GM12878 (cell line): ENCODE measurements at regions not wholly inside any gene's neighbourhood (a gene's known extent, or its start where the extent isn't known, plus 50 kb on each side); places are given as distances from the start of the nearest gene placed in this dataset.

ENCODE experiments used
- ATAC-seq: fragments of 200-7000 bp; cut with Tn5 transposase; 3 replicates; pipeline ENCODE4 v1.9.1; 2020; ENCODE audit warnings: mild to moderate bottlenecking, moderate library complexity
- BruUV-seq: library from RNA; stranded (reverse); fragments of 400-500 nt; replicated peaks from 2 replicates; lab custom pipeline; 2021; lab: Mats Ljungman, UMichigan
- CTCF ChIA-PET: fragments of 300-600 bp; sonication (Branson Sonifier 250); formaldehyde crosslinking; extraction: SDS; loops from one replicate; lab custom pipeline; 2021; ENCODE audit warnings: inconsistent platforms; lab: Yijun Ruan, JAX
- POLR2A ChIA-PET: fragments of 350-600 bp; formaldehyde crosslinking; extraction: SDS; loops from one replicate; lab custom pipeline; 2021; ENCODE audit warnings: inconsistent platforms; lab: Charles Lee
- RAD21 ChIA-PET: fragments of 300-600 bp; sonication (Branson Sonifier 250); formaldehyde crosslinking; loops from one replicate; lab custom pipeline; 2023; ENCODE audit warnings: antibody characterized with exemption; ENCODE audit not compliant: unreplicated experiment; lab: Charles Lee
- SMC1A ChIA-PET: fragments of 300-600 bp; sonication (Branson Sonifier 250); formaldehyde crosslinking; loops from one replicate; lab custom pipeline; 2023; ENCODE audit not compliant: unreplicated experiment, uncharacterized antibody; lab: Charles Lee
- DNase-seq: peaks from one replicate; pipeline ENCODE4 v3.0.0-alpha.2; 2011; ENCODE audit warnings: low read depth, low spot score
- FAIRE-seq: peaks from 3 replicates; lab custom pipeline; 2011; peaks lifted over from hg19 to GRCh38; lab: Jason Lieb, UNC
- H2AFZ ChIP-seq: 2 replicates; pipeline ENCODE4 v1.6.0; 2011; ENCODE audit warnings: low read depth, low read length, control low read depth; ENCODE audit not compliant: control insufficient read depth
- H3K27ac ChIP-seq: 2 replicates; pipeline ENCODE4 v1.5.1; 2011; ENCODE audit warnings: control low read depth; ENCODE audit not compliant: control insufficient read depth, insufficient read depth
- H3K27me3 ChIP-seq, 2 experiments: replicated peaks in 1 of 2; 2 replicates each; pipeline versions ENCODE4 v1.6.0 to v1.6.1; 2011; ENCODE audit warnings: low read length in 1 of 2; ENCODE audit not compliant: control insufficient read depth in 2 of 2, insufficient read depth in 2 of 2
- H3K36me3 ChIP-seq, 2 experiments: 2 replicates each; pipeline ENCODE4 v1.5.1; 2011; ENCODE audit warnings: low read length in 1 of 2; ENCODE audit not compliant: control insufficient read depth in 2 of 2, insufficient read depth in 2 of 2
- H3K4me1 ChIP-seq: 2 replicates; pipeline ENCODE4 v1.6.1; 2011; ENCODE audit warnings: mild to moderate bottlenecking, low read length, moderate library complexity, mixed read lengths; ENCODE audit not compliant: control insufficient read depth, insufficient read depth
- H3K4me2 ChIP-seq: 2 replicates; pipeline ENCODE4 v1.6.0; 2011; ENCODE audit warnings: control low read depth; ENCODE audit not compliant: control insufficient read depth, insufficient read depth
- H3K4me3 ChIP-seq: fragments of 200-600 bp; sonication (generic); 2 replicates; pipeline ENCODE4 v1.5.1; 2016
- H3K79me2 ChIP-seq: 2 replicates; pipeline ENCODE4 v1.6.0; 2011; ENCODE audit warnings: low read length; ENCODE audit not compliant: control insufficient read depth, insufficient read depth
- H3K9ac ChIP-seq: 2 replicates; pipeline ENCODE4 v1.8.0; 2011; ENCODE audit warnings: low read length, control low read depth, mixed read lengths; ENCODE audit not compliant: control insufficient read depth, insufficient read depth
- H3K9me3 ChIP-seq: replicated peaks from 3 replicates; pipeline ENCODE4 v1.5.1; 2011; ENCODE audit warnings: mild to moderate bottlenecking, low read length; ENCODE audit not compliant: control insufficient read depth, insufficient read depth
- H4K20me1 ChIP-seq: 2 replicates; pipeline ENCODE4 v1.6.0; 2011; ENCODE audit not compliant: control insufficient read depth, insufficient read depth
- ATF3 ChIP-seq: IDR thresholded peaks from 2 replicates; pipeline ENCODE4 v1.6.1; 2011; ENCODE audit warnings: low read depth, mild to moderate bottlenecking, low read length, moderate library complexity, borderline replicate concordance; ENCODE audit errors: extremely low read depth
- ESRRA ChIP-seq: IDR thresholded peaks from 2 replicates; pipeline ENCODE4 v1.6.1; 2012; ENCODE audit warnings: mild to moderate bottlenecking, low read length, improper control_type of control experiment
- FOS ChIP-seq: IDR thresholded peaks from 3 replicates; pipeline ENCODE4 v1.6.1; 2011; ENCODE audit warnings: borderline replicate concordance; ENCODE audit not compliant: insufficient read length; ENCODE audit errors: extremely low read depth
- FOXM1 ChIP-seq: IDR thresholded peaks from 2 replicates; pipeline ENCODE4 v1.6.1; 2012; ENCODE audit warnings: low read depth, mild to moderate bottlenecking, inconsistent platforms, low read length, moderate library complexity
- LARP7 ChIP-seq: fragments of 450-650 bp; IDR thresholded peaks from 2 replicates; pipeline ENCODE4 v1.6.1; 2017; ENCODE audit warnings: mild to moderate bottlenecking
- MAX ChIP-seq: IDR thresholded peaks from 2 replicates; pipeline ENCODE4 v1.6.1; 2012; ENCODE audit warnings: low read depth, low read length, improper control_type of control experiment
- NFXL1 ChIP-seq: fragments of 450-650 bp; IDR thresholded peaks from 2 replicates; pipeline ENCODE4 v1.6.1; 2017; ENCODE audit warnings: antibody characterized with exemption, mild to moderate bottlenecking, borderline replicate concordance
- NR2C1 ChIP-seq: fragments of 450-650 bp; IDR thresholded peaks from 2 replicates; pipeline ENCODE4 v1.6.1; 2017; ENCODE audit warnings: antibody characterized with exemption, mild to moderate bottlenecking, moderate library complexity
- PAX5 ChIP-seq: IDR thresholded peaks from 2 replicates; pipeline ENCODE4 v1.6.1; 2011; ENCODE audit warnings: low read depth, low read length, borderline replicate concordance
- RCOR1 ChIP-seq: conservative IDR thresholded peaks from 2 replicates; pipeline ENCODE4 v1.6.1; 2012; ENCODE audit warnings: low read depth, low read length, improper control_type of control experiment
- REST ChIP-seq: IDR thresholded peaks from 2 replicates; pipeline ENCODE4 v1.6.1; 2012; ENCODE audit warnings: mild to moderate bottlenecking, low read depth, low read length
- TARDBP ChIP-seq: IDR thresholded peaks from 2 replicates; pipeline ENCODE4 v1.6.1; 2016; ENCODE audit warnings: borderline replicate concordance
- ZNF622 ChIP-seq: fragments of 450-650 bp; IDR thresholded peaks from 2 replicates; pipeline ENCODE4 v1.6.1; 2017; ENCODE audit warnings: mild to moderate bottlenecking, inconsistent platforms
- in situ Hi-C: fragments of 300-500 bp; cut with MboI; formaldehyde crosslinking; loops from 9 replicates; pipeline ENCODE4 v1.14.3; 2018; ENCODE audit warnings: mixed read lengths
- intact Hi-C: fragments of 100-400 bp; cut with micrococcal nuclease; formaldehyde crosslinking; loops from one replicate; pipeline ENCODE4 v1.14.2; 2022; ENCODE audit not compliant: unreplicated experiment
- TF ChIP-seq, protein P1 (sequence below): fragments of 450-650 bp; IDR thresholded peaks from 2 replicates; pipeline ENCODE4 v1.6.1; 2017; ENCODE audit warnings: mild to moderate bottlenecking, low read depth, inconsistent platforms; ENCODE audit not compliant: poor library complexity, severe bottlenecking
- TF ChIP-seq, protein P2 (sequence below): fragments of 450-650 bp; conservative IDR thresholded peaks from 2 replicates; pipeline ENCODE4 v1.6.1; 2017; ENCODE audit warnings: mild to moderate bottlenecking, moderate library complexity

GRCh38 chr7:85512790-85513189 lies 325.9 kb upstream of the SEMA3D start:
- in situ Hi-C loops (no loop called here), intact Hi-C loops (no loop called here)
- no TSS peak for BruUV-seq
- Histone ChIP-seq H3K27ac (no peak overlapping the region), H3K9ac (no peak overlapping the region), H2AFZ (no peak overlapping the region), H4K20me1 (no peaks in the 10 kb centered on the region), H3K4me3 (no peak overlapping the region), H3K36me3 (no peaks in the 10 kb centered on the region), H3K9me3 (no peaks in the 10 kb centered on the region), H3K4me1 (no peaks in the 10 kb centered on the region), H3K79me2 (no peaks in the 10 kb centered on the region), H3K27me3 (no peaks in the 10 kb centered on the region), H3K4me2 (no peak overlapping the region)
- FAIRE-seq (no peak), ATAC-seq (no peak), DNase-seq (no peak)
- ChIA-PET SMC1A (no interaction called here), RAD21 (no interaction called here), POLR2A (no interaction called here), CTCF (no interaction called here)
- no peak for TF ChIP-seq NFXL1
- TF ChIP-seq LARP7, result no peak
- no peak for TF ChIP-seq NR2C1
- no peak for TF ChIP-seq PAX5
- TF ChIP-seq ATF3, result no peak
- TF ChIP-seq, protein P1, sequence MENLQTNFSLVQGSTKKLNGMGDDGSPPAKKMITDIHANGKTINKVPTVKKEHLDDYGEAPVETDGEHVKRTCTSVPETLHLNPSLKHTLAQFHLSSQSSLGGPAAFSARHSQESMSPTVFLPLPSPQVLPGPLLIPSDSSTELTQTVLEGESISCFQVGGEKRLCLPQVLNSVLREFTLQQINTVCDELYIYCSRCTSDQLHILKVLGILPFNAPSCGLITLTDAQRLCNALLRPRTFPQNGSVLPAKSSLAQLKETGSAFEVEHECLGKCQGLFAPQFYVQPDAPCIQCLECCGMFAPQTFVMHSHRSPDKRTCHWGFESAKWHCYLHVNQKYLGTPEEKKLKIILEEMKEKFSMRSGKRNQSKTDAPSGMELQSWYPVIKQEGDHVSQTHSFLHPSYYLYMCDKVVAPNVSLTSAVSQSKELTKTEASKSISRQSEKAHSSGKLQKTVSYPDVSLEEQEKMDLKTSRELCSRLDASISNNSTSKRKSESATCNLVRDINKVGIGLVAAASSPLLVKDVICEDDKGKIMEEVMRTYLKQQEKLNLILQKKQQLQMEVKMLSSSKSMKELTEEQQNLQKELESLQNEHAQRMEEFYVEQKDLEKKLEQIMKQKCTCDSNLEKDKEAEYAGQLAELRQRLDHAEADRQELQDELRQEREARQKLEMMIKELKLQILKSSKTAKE, result no peak
- no peak for TF ChIP-seq FOS
- no peak for TF ChIP-seq FOXM1
- no peak for TF ChIP-seq TARDBP
- no peak for TF ChIP-seq MAX
- TF ChIP-seq ESRRA, result no peak
- no peak for TF ChIP-seq ZNF622
- no peak for TF ChIP-seq REST
- no peak for TF ChIP-seq RCOR1
- TF ChIP-seq, protein P2, sequence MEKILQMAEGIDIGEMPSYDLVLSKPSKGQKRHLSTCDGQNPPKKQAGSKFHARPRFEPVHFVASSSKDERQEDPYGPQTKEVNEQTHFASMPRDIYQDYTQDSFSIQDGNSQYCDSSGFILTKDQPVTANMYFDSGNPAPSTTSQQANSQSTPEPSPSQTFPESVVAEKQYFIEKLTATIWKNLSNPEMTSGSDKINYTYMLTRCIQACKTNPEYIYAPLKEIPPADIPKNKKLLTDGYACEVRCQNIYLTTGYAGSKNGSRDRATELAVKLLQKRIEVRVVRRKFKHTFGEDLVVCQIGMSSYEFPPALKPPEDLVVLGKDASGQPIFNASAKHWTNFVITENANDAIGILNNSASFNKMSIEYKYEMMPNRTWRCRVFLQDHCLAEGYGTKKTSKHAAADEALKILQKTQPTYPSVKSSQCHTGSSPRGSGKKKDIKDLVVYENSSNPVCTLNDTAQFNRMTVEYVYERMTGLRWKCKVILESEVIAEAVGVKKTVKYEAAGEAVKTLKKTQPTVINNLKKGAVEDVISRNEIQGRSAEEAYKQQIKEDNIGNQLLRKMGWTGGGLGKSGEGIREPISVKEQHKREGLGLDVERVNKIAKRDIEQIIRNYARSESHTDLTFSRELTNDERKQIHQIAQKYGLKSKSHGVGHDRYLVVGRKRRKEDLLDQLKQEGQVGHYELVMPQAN, result no peak
